Lung (tissue), 11 donors: ENCODE measurements at regions not wholly inside any gene's neighbourhood (a gene's known extent, or its start where the extent isn't known, plus 50 kb on each side); places are given as distances from the start of the nearest gene placed in this dataset.
"Not testable (repeated sequence)": the region's sequence is repeated elsewhere in the genome, so short reads cannot be mapped to it uniquely, and the experiment has no call there.

Experiments
- ATAC-seq: fragments of 200-7000 bp; cut with Tn5 transposase; one replicate; pipeline ENCODE4 v1.9.1; 2020; ENCODE audit warnings: moderate number of reproducible peaks; ENCODE audit not compliant: insufficient read depth, low FRiP score
- DNase-seq, 3 donors: peaks; one replicate each; pipeline ENCODE4 v3.0.0-alpha.2; 2013 to 2017
- H3K27ac ChIP-seq, 2 donors: one replicate each; pipeline ENCODE4 v1.5.1; 2013; ENCODE audit warnings: mild to moderate bottlenecking in 2 of 2, moderate library complexity in 2 of 2, control low read depth in 1 of 2, inconsistent platforms in 1 of 2, low read depth in 1 of 2, low read length in 1 of 2
- H3K27me3 ChIP-seq, 3 donors: one replicate each; pipeline ENCODE4 v1.5.1; 2013; ENCODE audit warnings: low read length in 2 of 3; ENCODE audit not compliant: control insufficient read depth in 3 of 3, insufficient read depth in 3 of 3
- H3K36me3 ChIP-seq, 4 donors: one replicate each; pipeline ENCODE4 v1.5.1; 2013; ENCODE audit warnings: low read length in 4 of 4, mild to moderate bottlenecking in 1 of 4, moderate library complexity in 1 of 4; ENCODE audit not compliant: control insufficient read depth in 4 of 4, insufficient read depth in 4 of 4
- H3K4me1 ChIP-seq, 5 donors: one replicate each; pipeline ENCODE4 v1.5.1; 2013; ENCODE audit warnings: low read length in 5 of 5, mild to moderate bottlenecking in 2 of 5, moderate library complexity in 1 of 5; ENCODE audit not compliant: control insufficient read depth in 5 of 5, insufficient read depth in 5 of 5
- H3K4me3 ChIP-seq: one replicate; pipeline ENCODE4 v1.5.1; 2013; ENCODE audit warnings: mild to moderate bottlenecking, control low read depth, moderate library complexity
- H3K9ac ChIP-seq, 2 donors: one replicate each; pipeline ENCODE4 v1.5.1; 2013; ENCODE audit warnings: low read length in 2 of 2, control low read depth in 1 of 2; ENCODE audit not compliant: insufficient read depth in 1 of 2
- H3K9me3 ChIP-seq, 4 donors: one replicate each; pipeline ENCODE4 v1.5.1; 2013; ENCODE audit warnings: low read length in 3 of 4, mild to moderate bottlenecking in 1 of 4, moderate library complexity in 1 of 4; ENCODE audit not compliant: control insufficient read depth in 4 of 4, insufficient read depth in 3 of 4
- CTCF ChIP-seq: IDR thresholded peaks from 2 replicates; pipeline ENCODE4 v1.5.1; 2012; ENCODE audit warnings: mild to moderate bottlenecking; ENCODE audit errors: control extremely low read depth, extremely low read depth
- WGBS, 2 donors: extraction: QIAGEN DNeasy Blood & Tissue Kit; methylation state at CpG; one replicate each; pipeline ENCODE4 v1.1.7; 2013; 5-methylcytosine and 5-hydroxymethylcytosine counted together
- donor health status: control.
- donor health status: control.
- donor health status: Bipolar disorder and iron deficiency.
- donor health status: healthy.
- donor health status: DM: yes; HTN: yes; CAD: no.

GRCh38 chr2:184314829-184315228 lies 283.5 kb upstream of the ZNF804A start:
- no peak for TF ChIP-seq CTCF
- ATAC-seq = no peak
- WGBS, 2 donors = 85 to 89% methylated on average over 2 of the region's 2 CpGs
- Histone ChIP-seq H3K27me3 (no peaks in the 10 kb centered on the region), H3K36me3 (no peaks in the 10 kb centered on the region), H3K9me3 (no peaks in the 10 kb centered on the region), H3K4me1 (no peaks in the 10 kb centered on the region), H3K27ac (no peak overlapping the region), H3K9ac (no peak overlapping the region), H3K4me3 (no peak overlapping the region)
- DNase-seq = no peak

DNA sequence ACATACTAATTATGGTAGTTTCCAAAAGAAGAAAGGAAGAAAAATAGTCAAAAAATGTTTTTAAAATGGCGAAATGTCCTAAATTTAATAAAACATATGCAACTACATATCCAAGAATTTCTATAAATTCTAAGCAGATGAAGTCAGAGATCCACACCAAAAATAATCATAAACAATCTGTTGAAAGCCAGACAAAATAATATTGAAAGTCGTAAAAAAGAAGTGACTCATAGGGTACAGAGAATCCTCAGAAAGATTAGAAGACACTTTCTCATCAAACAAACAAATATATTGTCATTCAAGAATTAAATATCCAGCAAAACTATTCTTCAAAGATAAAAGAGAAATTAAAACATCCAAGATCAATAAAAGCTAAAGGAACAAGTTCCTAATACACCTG lies 281.4 kb upstream of the ZNF804A start:
- TF ChIP-seq CTCF = no peak
- H3K36me3 ChIP-seq = no peaks in the 10 kb centered on the region
- H3K9me3 ChIP-seq = no peaks in the 10 kb centered on the region
- ATAC-seq (no peak), DNase-seq (no peak)
- no peaks in the 10 kb centered on the region for H3K4me1 ChIP-seq
- H3K9ac ChIP-seq = no peak overlapping the region
- no peaks in the 10 kb centered on the region for H3K27me3 ChIP-seq
- H3K4me3 ChIP-seq = no peak overlapping the region
- no peak overlapping the region for H3K27ac ChIP-seq
- WGBS, 2 donors = 75 to 83% methylated on average over 2 of the region's 2 CpGs

DNA sequence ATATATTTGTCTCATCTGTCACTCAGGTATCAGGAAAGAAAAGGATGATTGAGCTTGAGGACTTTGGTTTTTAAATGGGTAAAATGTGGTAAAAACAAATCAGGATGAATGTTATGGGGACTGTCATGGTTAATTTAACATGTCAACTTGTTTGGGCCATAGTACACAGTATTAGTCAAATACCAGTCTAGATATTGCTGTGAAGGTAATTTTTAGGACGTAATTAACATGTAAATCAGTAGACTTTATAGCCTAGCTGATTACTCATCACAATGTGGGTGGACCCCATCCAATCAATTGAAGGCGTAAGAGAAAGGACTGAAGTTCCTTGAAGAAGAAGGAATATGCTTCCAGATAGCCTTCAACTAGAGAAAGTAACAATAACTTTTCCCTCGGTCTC lies 275.7 kb upstream of the ZNF804A start:
- no peak for TF ChIP-seq CTCF
- no peak overlapping the region for H3K27ac ChIP-seq
- no peak overlapping the region for H3K9ac ChIP-seq
- no peak overlapping the region for H3K4me3 ChIP-seq
- WGBS, 2 donors = 86 to 90% methylated on average over 3 of the region's 3 CpGs
- H3K9me3 ChIP-seq = no peaks in the 10 kb centered on the region
- DNase-seq (no peak), ATAC-seq (no peak)
- no peaks in the 10 kb centered on the region for H3K27me3 ChIP-seq
- H3K36me3 ChIP-seq = no peaks in the 10 kb centered on the region
- H3K4me1 ChIP-seq = no peaks in the 10 kb centered on the region

DNA sequence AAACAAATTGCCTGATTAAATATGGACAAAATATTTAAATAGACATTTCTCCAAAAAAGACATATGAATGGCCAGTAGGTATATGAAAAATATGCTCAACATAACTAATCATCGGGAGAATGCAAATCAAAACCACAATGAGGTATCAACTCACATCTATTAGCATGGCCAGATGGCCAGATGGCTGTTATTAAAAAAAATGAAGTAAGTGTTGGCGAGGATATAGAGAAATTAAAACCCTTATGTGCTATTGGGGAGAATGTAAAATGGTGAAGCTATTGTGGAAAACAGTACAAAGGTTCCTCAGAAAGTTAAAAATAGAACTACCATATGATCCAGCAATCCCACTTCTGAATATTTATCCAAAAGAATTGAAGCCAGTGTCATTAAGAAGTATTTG lies 272.3 kb upstream of the ZNF804A start:
- no peaks in the 10 kb centered on the region for H3K9me3 ChIP-seq
- 84 to 92% methylated on average over 2 of the region's 2 CpGs for WGBS, 2 donors
- H3K27ac ChIP-seq = no peak overlapping the region
- ATAC-seq (no peak), DNase-seq (no peak)
- H3K9ac ChIP-seq = no peak overlapping the region
- TF ChIP-seq CTCF = no peak
- H3K27me3 ChIP-seq = no peaks in the 10 kb centered on the region
- H3K4me3 ChIP-seq = no peak overlapping the region
- no peaks in the 10 kb centered on the region for H3K4me1 ChIP-seq
- H3K36me3 ChIP-seq = no peaks in the 10 kb centered on the region

DNA sequence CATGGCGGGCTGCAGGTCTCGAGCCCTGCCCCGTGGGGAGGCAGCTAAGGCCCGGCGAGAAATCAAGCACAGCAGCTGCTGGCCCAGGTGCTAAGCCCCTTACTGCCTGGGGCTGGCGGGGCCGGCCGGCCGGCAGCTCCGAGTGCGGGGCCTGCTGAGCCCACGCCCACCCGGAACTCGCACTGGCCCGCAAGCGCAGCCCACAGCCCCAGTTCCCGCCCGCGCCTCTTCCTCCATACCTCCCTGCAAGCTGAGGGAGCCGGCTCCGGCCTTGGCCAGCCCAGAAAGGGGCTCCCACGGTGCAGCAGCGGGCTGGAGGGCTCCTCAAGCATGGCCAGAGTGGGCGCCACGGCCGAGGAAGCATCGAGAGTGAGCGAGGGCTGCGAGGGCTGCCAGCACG lies 270.5 kb upstream of the ZNF804A start:
- not testable (repeated sequence) for H3K27me3 ChIP-seq, DNase-seq, H3K4me3 ChIP-seq, H3K36me3 ChIP-seq, ATAC-seq, H3K9me3 ChIP-seq, H3K9ac ChIP-seq, H3K4me1 ChIP-seq, H3K27ac ChIP-seq
- WGBS, 2 donors = 83 to 88% methylated on average over 30 of the region's 30 CpGs

GRCh38 chr2:184330561-184330960 lies 267.8 kb upstream of the ZNF804A start:
- not testable (repeated sequence) for H3K27ac ChIP-seq, H3K9me3 ChIP-seq, H3K9ac ChIP-seq, H3K27me3 ChIP-seq, ATAC-seq, H3K4me1 ChIP-seq, DNase-seq, H3K36me3 ChIP-seq, H3K4me3 ChIP-seq
- 93 to 96% methylated on average over 18 of the region's 18 CpGs for WGBS, 2 donors
